GM13977 (cell line): ENCODE measurements at regions not wholly inside any gene's neighbourhood (a gene's known extent, or its start where the extent isn't known, plus 50 kb on each side); places are given as distances from the start of the nearest gene placed in this dataset.

ENCODE experiments used
- DNase-seq: peaks from one replicate; pipeline ENCODE4 v3.0.0; 2012; ENCODE audit warnings: low spot score
- in situ Hi-C: fragments of 300-500 bp; cut with MboI; formaldehyde crosslinking; loops from one replicate; pipeline ENCODE4 v1.12.0; 2022; ENCODE audit warnings: low sequenced_read_pairs, low pct_unique_long_range_greater_than_20kb, mixed read lengths, inconsistent platforms; ENCODE audit not compliant: unreplicated experiment
- TF ChIP-seq, protein P1 (sequence below): IDR thresholded peaks from 2 replicates; pipeline ENCODE4 v1.5.1; 2012; ENCODE audit warnings: mild to moderate bottlenecking, control low read depth; ENCODE audit not compliant: insufficient read depth; ENCODE audit errors: extremely low read depth, missing control alignments

DNA sequence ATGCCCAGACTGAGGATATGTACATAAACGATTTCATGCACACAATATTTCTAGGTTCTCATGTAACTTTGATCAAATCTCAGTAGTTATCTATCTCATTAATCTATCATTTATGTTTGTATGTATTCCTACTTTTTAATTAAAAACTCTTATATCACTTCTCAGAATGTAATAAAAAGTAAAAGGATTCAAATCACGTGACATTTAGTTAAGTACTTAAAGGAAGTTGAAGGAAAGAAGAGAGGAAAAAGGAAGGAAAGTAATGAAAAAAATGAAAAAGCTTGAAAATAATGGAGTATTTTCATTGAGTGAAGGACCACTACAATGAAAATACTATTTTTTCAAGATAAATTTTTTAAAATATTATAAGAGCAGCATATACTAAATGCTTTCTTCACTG lies 535.3 kb downstream of the PRDM9 start:
- in situ Hi-C loops = no loop called here
- TF ChIP-seq, protein P1, sequence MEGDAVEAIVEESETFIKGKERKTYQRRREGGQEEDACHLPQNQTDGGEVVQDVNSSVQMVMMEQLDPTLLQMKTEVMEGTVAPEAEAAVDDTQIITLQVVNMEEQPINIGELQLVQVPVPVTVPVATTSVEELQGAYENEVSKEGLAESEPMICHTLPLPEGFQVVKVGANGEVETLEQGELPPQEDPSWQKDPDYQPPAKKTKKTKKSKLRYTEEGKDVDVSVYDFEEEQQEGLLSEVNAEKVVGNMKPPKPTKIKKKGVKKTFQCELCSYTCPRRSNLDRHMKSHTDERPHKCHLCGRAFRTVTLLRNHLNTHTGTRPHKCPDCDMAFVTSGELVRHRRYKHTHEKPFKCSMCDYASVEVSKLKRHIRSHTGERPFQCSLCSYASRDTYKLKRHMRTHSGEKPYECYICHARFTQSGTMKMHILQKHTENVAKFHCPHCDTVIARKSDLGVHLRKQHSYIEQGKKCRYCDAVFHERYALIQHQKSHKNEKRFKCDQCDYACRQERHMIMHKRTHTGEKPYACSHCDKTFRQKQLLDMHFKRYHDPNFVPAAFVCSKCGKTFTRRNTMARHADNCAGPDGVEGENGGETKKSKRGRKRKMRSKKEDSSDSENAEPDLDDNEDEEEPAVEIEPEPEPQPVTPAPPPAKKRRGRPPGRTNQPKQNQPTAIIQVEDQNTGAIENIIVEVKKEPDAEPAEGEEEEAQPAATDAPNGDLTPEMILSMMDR = no peak
- DNase-seq = no peak

GRCh38 chr5:24045046-24045445 lies 537.6 kb downstream of the PRDM9 start:
- no peak for DNase-seq
- TF ChIP-seq, protein P1 = no peak
- in situ Hi-C loops = no loop called here

DNA sequence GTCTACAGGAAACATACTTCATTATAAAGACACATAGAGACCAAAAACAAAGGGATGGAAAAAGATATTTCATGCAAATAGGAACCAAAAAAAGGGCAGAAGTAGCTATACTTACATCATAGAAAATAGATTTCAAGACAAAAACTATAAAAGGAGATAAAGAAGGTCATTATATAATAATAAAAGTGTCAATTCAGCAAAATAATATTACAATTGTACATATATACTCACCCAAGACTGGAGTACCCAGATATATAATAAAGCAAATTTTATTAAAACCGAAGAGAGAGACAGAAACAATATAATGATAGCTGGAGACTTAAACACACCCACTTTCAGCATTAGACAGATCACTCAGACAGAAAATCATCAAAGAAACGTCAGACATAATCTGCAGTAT lies 546.3 kb downstream of the PRDM9 start:
- in situ Hi-C loops = no loop called here
- TF ChIP-seq, protein P1 = no peak
- DNase-seq = no peak

GRCh38 chr5:24059006-24059405 lies 551.6 kb downstream of the PRDM9 start:
- in situ Hi-C loops = no loop called here
- TF ChIP-seq, protein P1 = no peak
- no peak for DNase-seq

DNA sequence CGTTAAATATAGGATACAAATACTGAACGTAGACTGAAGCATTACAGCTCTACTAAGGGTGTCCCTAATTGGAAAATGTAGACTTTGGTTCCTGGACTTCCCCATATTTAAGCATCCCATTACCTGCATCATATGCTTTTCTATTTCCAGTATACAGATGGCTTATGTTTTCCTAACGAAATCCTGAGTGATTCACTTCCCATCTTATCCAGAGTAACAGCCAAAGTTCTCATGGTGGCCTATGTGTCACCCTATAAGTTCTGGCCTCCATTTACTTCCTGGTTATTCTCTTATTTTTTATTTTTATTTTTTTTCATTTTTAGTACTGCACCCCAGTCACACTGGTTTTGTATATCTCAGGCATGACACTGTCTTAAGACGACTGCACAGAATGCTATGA lies 552.3 kb downstream of the PRDM9 start:
- TF ChIP-seq, protein P1 = no peak
- in situ Hi-C loops = no loop called here
- DNase-seq = no peak

DNA sequence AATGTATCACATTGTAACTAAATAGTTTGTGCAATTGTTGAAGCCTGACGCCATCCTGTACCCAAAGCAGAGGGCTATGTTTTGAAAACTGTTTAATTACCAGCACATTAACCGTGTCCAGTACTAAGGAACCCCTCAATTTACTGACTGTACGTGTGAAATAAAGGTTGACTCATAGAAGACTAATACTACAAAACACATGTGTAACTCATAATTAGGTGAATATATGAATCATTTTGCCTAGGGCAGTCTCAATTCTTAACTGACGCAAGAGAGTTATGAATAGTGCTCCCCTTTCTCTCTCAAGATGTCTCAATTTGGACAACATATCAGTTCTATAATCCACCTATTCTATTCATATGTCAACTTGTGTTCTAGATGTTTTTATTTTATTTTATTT lies 558.4 kb downstream of the PRDM9 start:
- DNase-seq = no peak
- TF ChIP-seq, protein P1 = no peak
- in situ Hi-C loops = no loop called here

DNA sequence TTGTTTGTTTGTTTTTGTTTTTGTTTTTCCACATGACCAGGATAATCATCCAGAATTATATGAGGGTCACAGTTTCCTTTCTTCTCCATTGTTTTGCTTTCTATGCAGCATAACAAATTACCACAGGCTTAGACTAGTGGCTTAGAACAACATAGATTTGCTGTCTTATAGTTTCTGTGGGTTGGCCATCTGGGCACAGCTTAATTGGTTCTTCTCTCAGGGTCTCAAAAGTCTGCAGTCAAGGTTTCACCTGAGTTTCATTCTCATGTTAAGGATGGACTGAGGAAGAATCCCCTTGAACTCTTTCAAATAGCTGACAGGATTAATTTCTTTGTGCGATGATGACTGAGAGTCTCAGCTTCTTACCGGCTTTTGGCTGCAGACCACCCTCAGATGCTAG lies 559.8 kb downstream of the PRDM9 start:
- DNase-seq = no peak
- in situ Hi-C loops = no loop called here
- TF ChIP-seq, protein P1 = no peak
